ENCODE measurements at regions not wholly inside any gene's neighbourhood (a gene's known extent, or its start where the extent isn't known, plus 50 kb on each side); places are given as distances from the start of the nearest gene placed in this dataset.

DNA sequence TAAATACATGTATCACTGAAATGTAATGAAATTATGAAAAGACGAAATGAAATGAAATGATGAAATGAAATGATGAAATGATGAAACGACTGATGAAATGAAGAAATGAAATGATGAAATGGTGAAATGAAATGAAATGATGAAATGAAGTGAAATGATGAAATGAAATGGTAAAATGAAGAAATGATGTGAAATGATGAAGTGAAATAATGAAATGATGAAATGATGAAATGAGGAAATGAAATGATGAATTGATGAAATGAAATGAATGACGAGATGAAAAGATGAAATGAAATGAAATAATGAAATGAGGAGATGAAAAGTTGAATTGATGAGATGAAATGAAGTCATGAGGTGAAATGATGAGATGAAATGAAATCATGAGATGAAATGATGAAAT is 594.7 kb downstream of the TP53TG3F start:
- no peak for TF ChIP-seq POLR2AphosphoS5 (IDR thresholded peaks at IDR 0.05)
- TF ChIP-seq, protein P1, sequence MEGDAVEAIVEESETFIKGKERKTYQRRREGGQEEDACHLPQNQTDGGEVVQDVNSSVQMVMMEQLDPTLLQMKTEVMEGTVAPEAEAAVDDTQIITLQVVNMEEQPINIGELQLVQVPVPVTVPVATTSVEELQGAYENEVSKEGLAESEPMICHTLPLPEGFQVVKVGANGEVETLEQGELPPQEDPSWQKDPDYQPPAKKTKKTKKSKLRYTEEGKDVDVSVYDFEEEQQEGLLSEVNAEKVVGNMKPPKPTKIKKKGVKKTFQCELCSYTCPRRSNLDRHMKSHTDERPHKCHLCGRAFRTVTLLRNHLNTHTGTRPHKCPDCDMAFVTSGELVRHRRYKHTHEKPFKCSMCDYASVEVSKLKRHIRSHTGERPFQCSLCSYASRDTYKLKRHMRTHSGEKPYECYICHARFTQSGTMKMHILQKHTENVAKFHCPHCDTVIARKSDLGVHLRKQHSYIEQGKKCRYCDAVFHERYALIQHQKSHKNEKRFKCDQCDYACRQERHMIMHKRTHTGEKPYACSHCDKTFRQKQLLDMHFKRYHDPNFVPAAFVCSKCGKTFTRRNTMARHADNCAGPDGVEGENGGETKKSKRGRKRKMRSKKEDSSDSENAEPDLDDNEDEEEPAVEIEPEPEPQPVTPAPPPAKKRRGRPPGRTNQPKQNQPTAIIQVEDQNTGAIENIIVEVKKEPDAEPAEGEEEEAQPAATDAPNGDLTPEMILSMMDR (IDR thresholded peaks at IDR 0.05) = no peak
